IMR-90 (cell line): ENCODE measurements at regions not wholly inside any gene's neighbourhood (a gene's known extent, or its start where the extent isn't known, plus 50 kb on each side); places are given as distances from the start of the nearest gene placed in this dataset.

Experiments
- ATAC-seq: fragments of 200-7000 bp; cut with Tn5 transposase; 2 replicates; pipeline ENCODE4 v1.9.1; 2020; ENCODE audit warnings: low read depth, mild to moderate bottlenecking, moderate library complexity
- BruUV-seq: library from RNA; stranded (reverse); fragments of 400-500 nt; replicated peaks from 2 replicates; lab custom pipeline; 2021; lab: Mats Ljungman, UMichigan
- CTCF ChIA-PET: fragments of 300-600 bp; formaldehyde crosslinking; extraction: SDS; loops from one replicate; lab custom pipeline; 2021; ENCODE audit warnings: antibody characterized with exemption; lab: Yijun Ruan, JAX
- POLR2A ChIA-PET: fragments of 300-600 bp; sonication (Branson Sonifier 250); formaldehyde crosslinking; loops from one replicate; lab custom pipeline; 2022; ENCODE audit warnings: antibody characterized with exemption; ENCODE audit not compliant: unreplicated experiment; lab: Charles Lee
- DNase-seq: peaks from one replicate; pipeline ENCODE4 v3.0.0; 2013
- H2AFZ ChIP-seq: replicated peaks from 2 replicates; pipeline ENCODE3; 2013; ENCODE audit warnings: low read length, mild to moderate bottlenecking; ENCODE audit not compliant: poor library complexity
- H2AK5ac ChIP-seq: 2 replicates; pipeline ENCODE4 v1.6.1; 2013; ENCODE audit warnings: low read depth, low read length, inconsistent platforms
- H2AK9ac ChIP-seq: replicated peaks from 2 replicates; pipeline ENCODE3; 2013; ENCODE audit warnings: mild to moderate bottlenecking, low read depth, low read length, moderate library complexity; ENCODE audit not compliant: poor library complexity
- H2BK120ac ChIP-seq: 2 replicates; pipeline ENCODE4 v1.6.1; 2013; ENCODE audit warnings: low read depth, low read length, inconsistent platforms
- H2BK15ac ChIP-seq: 3 replicates; pipeline ENCODE4 v1.6.1; 2013; ENCODE audit warnings: low read depth, low read length, inconsistent platforms
- H2BK20ac ChIP-seq: 2 replicates; pipeline ENCODE4 v1.6.1; 2013; ENCODE audit warnings: low read depth, mild to moderate bottlenecking, inconsistent platforms, low read length, moderate library complexity
- H2BK5ac ChIP-seq: 2 replicates; pipeline ENCODE4 v1.6.1; 2013; ENCODE audit warnings: mild to moderate bottlenecking, low read depth, low read length, inconsistent platforms; ENCODE audit not compliant: poor library complexity, severe bottlenecking
- H3K14ac ChIP-seq: replicated peaks from 2 replicates; pipeline ENCODE4 v1.6.1; 2013; ENCODE audit warnings: low read depth, low read length, inconsistent platforms
- H3K18ac ChIP-seq: 2 replicates; pipeline ENCODE4 v1.6.1; 2013; ENCODE audit warnings: low read depth, low read length, control low read depth
- H3K23ac ChIP-seq: 2 replicates; pipeline ENCODE4 v1.6.1; 2013; ENCODE audit warnings: low read depth, low read length, inconsistent platforms
- H3K27ac ChIP-seq: 2 replicates; pipeline ENCODE4 v1.5.1; 2013; ENCODE audit warnings: mild to moderate bottlenecking, control low read depth, low read length; ENCODE audit not compliant: insufficient read depth
- H3K27me3 ChIP-seq: 2 replicates; pipeline ENCODE4 v1.6.1; 2013; ENCODE audit warnings: low read length; ENCODE audit not compliant: control insufficient read depth, insufficient read depth
- H3K36me3 ChIP-seq: 2 replicates; pipeline ENCODE4 v1.6.1; 2013; ENCODE audit warnings: low read length, mixed read lengths; ENCODE audit not compliant: control insufficient read depth, insufficient read depth
- H3K4ac ChIP-seq: 2 replicates; pipeline ENCODE4 v1.6.1; 2013; ENCODE audit warnings: low read depth, low read length, inconsistent platforms
- H3K4me1 ChIP-seq: 2 replicates; pipeline ENCODE4 v1.6.1; 2013; ENCODE audit warnings: low read length, mixed read lengths; ENCODE audit not compliant: control insufficient read depth, insufficient read depth
- H3K4me2 ChIP-seq: 2 replicates; pipeline ENCODE4 v1.6.1; 2013; ENCODE audit warnings: low read depth, mild to moderate bottlenecking, control low read depth, low read length, moderate library complexity
- H3K4me3 ChIP-seq: 2 replicates; pipeline ENCODE4 v1.5.1; 2013; ENCODE audit warnings: low read depth, mild to moderate bottlenecking, control low read depth, low read length, moderate library complexity; ENCODE audit not compliant: insufficient read depth
- H3K56ac ChIP-seq: 2 replicates; pipeline ENCODE4 v1.6.1; 2013; ENCODE audit warnings: low read length, inconsistent platforms; ENCODE audit not compliant: insufficient read depth; ENCODE audit errors: extremely low read depth
- H3K79me1 ChIP-seq, 2 experiments: 2 replicates each; pipeline ENCODE4 v1.6.1; 2013; ENCODE audit warnings: low read length in 2 of 2, inconsistent platforms in 1 of 2, low read depth in 1 of 2
- H3K9ac ChIP-seq: 2 replicates; pipeline ENCODE4 v1.6.1; 2013; ENCODE audit warnings: low read depth, low read length, control low read depth
- H3K9me1 ChIP-seq: 2 replicates; pipeline ENCODE4 v1.6.1; 2013; ENCODE audit warnings: low read length, inconsistent platforms; ENCODE audit not compliant: insufficient read depth
- H3K9me3 ChIP-seq: 2 replicates; pipeline ENCODE4 v1.6.1; 2013; ENCODE audit warnings: low read length; ENCODE audit not compliant: control insufficient read depth, insufficient read depth
- H4K20me1 ChIP-seq: 2 replicates; pipeline ENCODE4 v1.6.1; 2013; ENCODE audit warnings: low read length, inconsistent platforms; ENCODE audit not compliant: insufficient read depth
- H4K5ac ChIP-seq: 2 replicates; pipeline ENCODE4 v1.6.1; 2013; ENCODE audit warnings: mild to moderate bottlenecking, low read depth, low read length, control low read depth
- H4K8ac ChIP-seq, 2 experiments: 2 replicates each; pipeline ENCODE4 v1.6.1; 2013; ENCODE audit warnings: low read depth in 2 of 2, low read length in 2 of 2, control low read depth in 1 of 2, inconsistent platforms in 1 of 2
- H4K91ac ChIP-seq: 2 replicates; pipeline ENCODE4 v1.6.1; 2013; ENCODE audit warnings: low read depth, low read length, inconsistent platforms; ENCODE audit not compliant: insufficient read depth
- BHLHE40 ChIP-seq: fragments of 150-350 bp; IDR thresholded peaks from 2 replicates; pipeline ENCODE4 v1.6.1; 2016; ENCODE audit warnings: mild to moderate bottlenecking, low read depth, low read length
- CEBPB ChIP-seq: IDR thresholded peaks from 2 replicates; pipeline ENCODE4 v1.6.1; 2012; ENCODE audit warnings: low read depth, low read length, improper control_type of control experiment
- FOS ChIP-seq: fragments of 150-350 bp; IDR thresholded peaks from 2 replicates; pipeline ENCODE4 v1.6.1; 2016; ENCODE audit warnings: low read depth, low read length
- MAFK ChIP-seq: IDR thresholded peaks from 2 replicates; pipeline ENCODE4 v1.6.1; 2012; ENCODE audit warnings: low read depth, low read length, improper control_type of control experiment
- MXI1 ChIP-seq: IDR thresholded peaks from 2 replicates; pipeline ENCODE4 v1.6.1; 2012; ENCODE audit warnings: low read depth, mild to moderate bottlenecking, low read length, moderate library complexity, borderline replicate concordance
- NFE2L2 ChIP-seq: fragments of 150-350 bp; IDR thresholded peaks from 2 replicates; pipeline ENCODE4 v1.6.1; 2016; ENCODE audit warnings: low read depth, mild to moderate bottlenecking, low read length
- POLR2A ChIP-seq: IDR thresholded peaks from 2 replicates; pipeline ENCODE4 v1.6.1; 2012; ENCODE audit warnings: mild to moderate bottlenecking, low read depth, low read length
- RAD21 ChIP-seq: IDR thresholded peaks from 2 replicates; pipeline ENCODE4 v1.6.1; 2012; ENCODE audit warnings: low read length, improper control_type of control experiment
- RCOR1 ChIP-seq: IDR thresholded peaks from 2 replicates; pipeline ENCODE4 v1.6.1; 2012; ENCODE audit warnings: mild to moderate bottlenecking, low read length, improper control_type of control experiment; ENCODE audit not compliant: insufficient replicate concordance
- RFX5 ChIP-seq: IDR thresholded peaks from 2 replicates; pipeline ENCODE4 v1.8.0; 2012; ENCODE audit warnings: low read depth, mild to moderate bottlenecking, low read length, moderate library complexity
- SMC3 ChIP-seq: fragments of 150-350 bp; IDR thresholded peaks from 2 replicates; pipeline ENCODE4 v1.6.1; 2016; ENCODE audit warnings: low read depth, mild to moderate bottlenecking, antibody characterized with exemption, low read length, moderate library complexity
- USF2 ChIP-seq: fragments of 150-350 bp; IDR thresholded peaks from 2 replicates; pipeline ENCODE4 v1.6.1; 2017; ENCODE audit warnings: mild to moderate bottlenecking, antibody characterized with exemption, low read length, low read depth
- WGBS, 2 experiments: methylation state at CpG; one replicate each; pipeline versions ENCODE4 v1.1.5 to v1.1.7; 2013; ENCODE audit warnings: missing lambda C conversion rate in 2 of 2; ENCODE audit not compliant: insufficient read length in 1 of 2; ENCODE audit errors: extremely low coverage in 2 of 2; 5-methylcytosine and 5-hydroxymethylcytosine counted together
- dilution Hi-C: fragments of 300-500 bp; cut with HindIII; formaldehyde crosslinking; loops from one replicate; pipeline ENCODE4 v1.14.3; 2018; ENCODE audit warnings: low sequenced_read_pairs; ENCODE audit not compliant: unreplicated experiment
- in situ Hi-C: fragments of 300-500 bp; cut with MboI; formaldehyde crosslinking; loops from 3 replicates; pipeline ENCODE4 v1.14.3; 2019; ENCODE audit warnings: low sequenced_read_pairs, inconsistent platforms, mixed read lengths
- intact Hi-C: fragments of 100-400 bp; cut with micrococcal nuclease; formaldehyde crosslinking; loops from 2 replicates; pipeline ENCODE4 v1.10.0; 2022

- TF ChIP-seq SMC3, result no peak
- no peak for TF ChIP-seq NFE2L2
- TF ChIP-seq POLR2A, result no peak
- no peak for TF ChIP-seq RFX5
- TF ChIP-seq FOS, result no peak
- TF ChIP-seq BHLHE40, result no peak
Observed at GRCh38 chr9:104280711-104281110, 186.6 kb downstream of the SMC2 start (continued).

GRCh38 chr9:104286187-104286586 is 192.1 kb downstream of the SMC2 start:
- Histone ChIP-seq H3K36me3 (no peaks in the 10 kb centered on the region), H3K4me3 (no peak overlapping the region), H4K5ac (no peak overlapping the region), H3K23ac (no peak overlapping the region), H3K4me1 (no peaks in the 10 kb centered on the region), H3K27ac (no peak overlapping the region), H3K56ac (no peak overlapping the region), H2BK5ac (no peak overlapping the region), H3K18ac (no peak overlapping the region), H4K91ac (no peak overlapping the region), H3K4ac (no peak overlapping the region), H2AK9ac (no peak overlapping the region), H2AFZ (no peak overlapping the region), H4K20me1 (no peaks in the 10 kb centered on the region), H3K9me1 (no peaks in the 10 kb centered on the region), H2BK120ac (no peak overlapping the region), H3K14ac (no peak overlapping the region), H3K4me2 (no peak overlapping the region), H4K8ac (no peak overlapping the region), H2BK20ac (no peak overlapping the region), H2BK15ac (no peak overlapping the region), H2AK5ac (no peak overlapping the region), H3K9ac (no peak overlapping the region), H3K9me3 (peaks cover 7% of the 10 kb centered on the region), H3K79me1 (no peaks in the 10 kb centered on the region), H3K27me3 (no peaks in the 10 kb centered on the region)
- DNase-seq (no peak), ATAC-seq (no peak)
- no TSS peak for BruUV-seq
- TF ChIP-seq FOS (no peak), RAD21 (no peak), MAFK (no peak), CEBPB (no peak), POLR2A (no peak), SMC3 (no peak), NFE2L2 (no peak), RCOR1 (no peak), MXI1 (no peak), USF2 (no peak), RFX5 (no peak)
- ChIA-PET POLR2A (no interaction called here), CTCF (no interaction called here)
- in situ Hi-C loops, result no loop called here
- intact Hi-C loops, result no loop called here
- WGBS, 2 experiments, result no CpG with 5 or more reads among the region's 1 CpG
- dilution Hi-C loops, result no loop called here
